Tibial nerve (tissue), 3 donors: ENCODE measurements at regions not wholly inside any gene's neighbourhood (a gene's known extent, or its start where the extent isn't known, plus 50 kb on each side); places are given as distances from the start of the nearest gene placed in this dataset.

Source experiments
- POLR2A ChIP-seq, 2 donors: fragments of 450-650 bp; IDR thresholded peaks; one replicate each; pipeline ENCODE4 v1.6.1; 2017; ENCODE audit warnings: antibody characterized with exemption in 2 of 2, mild to moderate bottlenecking in 2 of 2, moderate library complexity in 2 of 2
- TF ChIP-seq, protein P1 (sequence below), 5 experiments: fragments of 200-600 bp in 3 of 5; fragments of 450-650 bp in 2 of 5; sonication (generic) in 3 of 5; IDR thresholded peaks; one replicate each; pipeline ENCODE4 v1.5.1; 2016 to 2019; ENCODE audit warnings: antibody characterized with exemption in 5 of 5, mild to moderate bottlenecking in 3 of 5, moderate library complexity in 2 of 5

DNA sequence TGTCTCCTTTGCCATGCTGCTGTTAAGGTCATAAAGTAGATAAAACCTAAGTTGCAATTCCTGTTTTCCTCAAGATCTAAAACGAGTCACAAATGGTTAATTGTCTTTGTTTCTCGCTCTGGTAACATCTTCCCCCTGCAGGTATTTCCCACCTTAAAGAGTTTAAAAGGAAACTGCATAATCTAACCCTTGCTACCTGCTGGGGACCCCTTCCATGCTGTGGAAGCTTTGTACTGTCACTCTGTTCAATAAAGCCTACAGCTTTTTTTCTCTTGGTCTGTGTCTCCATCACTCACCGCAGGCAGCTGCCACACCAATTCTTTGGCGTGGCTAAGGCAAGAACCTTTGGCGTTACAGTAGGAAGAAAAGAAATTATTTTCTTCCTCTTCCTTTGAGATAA is 117.7 kb upstream of the GJE1 start:
- TF ChIP-seq POLR2A (IDR thresholded peaks at IDR 0.05), result no peak
- TF ChIP-seq, protein P1, sequence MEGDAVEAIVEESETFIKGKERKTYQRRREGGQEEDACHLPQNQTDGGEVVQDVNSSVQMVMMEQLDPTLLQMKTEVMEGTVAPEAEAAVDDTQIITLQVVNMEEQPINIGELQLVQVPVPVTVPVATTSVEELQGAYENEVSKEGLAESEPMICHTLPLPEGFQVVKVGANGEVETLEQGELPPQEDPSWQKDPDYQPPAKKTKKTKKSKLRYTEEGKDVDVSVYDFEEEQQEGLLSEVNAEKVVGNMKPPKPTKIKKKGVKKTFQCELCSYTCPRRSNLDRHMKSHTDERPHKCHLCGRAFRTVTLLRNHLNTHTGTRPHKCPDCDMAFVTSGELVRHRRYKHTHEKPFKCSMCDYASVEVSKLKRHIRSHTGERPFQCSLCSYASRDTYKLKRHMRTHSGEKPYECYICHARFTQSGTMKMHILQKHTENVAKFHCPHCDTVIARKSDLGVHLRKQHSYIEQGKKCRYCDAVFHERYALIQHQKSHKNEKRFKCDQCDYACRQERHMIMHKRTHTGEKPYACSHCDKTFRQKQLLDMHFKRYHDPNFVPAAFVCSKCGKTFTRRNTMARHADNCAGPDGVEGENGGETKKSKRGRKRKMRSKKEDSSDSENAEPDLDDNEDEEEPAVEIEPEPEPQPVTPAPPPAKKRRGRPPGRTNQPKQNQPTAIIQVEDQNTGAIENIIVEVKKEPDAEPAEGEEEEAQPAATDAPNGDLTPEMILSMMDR (IDR thresholded peaks at IDR 0.05), result no peak
